ENCODE measurements at regions not wholly inside any gene's neighbourhood (a gene's known extent, or its start where the extent isn't known, plus 50 kb on each side); places are given as distances from the start of the nearest gene placed in this dataset.
"Not testable (repeated sequence)": the region's sequence is repeated elsewhere in the genome, so short reads cannot be mapped to it uniquely, and the experiment has no call there.

GRCh38 chr6:67908379-67908778 lies 726.7 kb upstream of the ADGRB3 start:
- Mint-ChIP-seq H3K27me3 (ENCODE audit: insufficient read depth) (no peaks in the 10 kb centered on the region), H3K36me3 (ENCODE audit: low read depth) (no peaks in the 10 kb centered on the region), H3K9me3 (peaks cover 29% of the 10 kb centered on the region)

GRCh38 chr6:67904735-67905134 lies 730.3 kb upstream of the ADGRB3 start:
- not testable (repeated sequence) for H3K27me3 Mint-ChIP-seq (ENCODE audit: insufficient read depth); DNase-seq; H3K27ac Mint-ChIP-seq; H3K4me1 Mint-ChIP-seq (ENCODE audit: low read depth); H3K36me3 Mint-ChIP-seq (ENCODE audit: low read depth); H3K4me3 Mint-ChIP-seq
- peaks cover 35% of the 10 kb centered on the region for H3K9me3 Mint-ChIP-seq

More at GRCh38 chr6:67908379-67908778, 726.7 kb upstream of the ADGRB3 start:
- DNase-seq, result no peak
- no peaks in the 10 kb centered on the region for H3K4me1 Mint-ChIP-seq (ENCODE audit: low read depth)
- TF ChIP-seq, protein P1, sequence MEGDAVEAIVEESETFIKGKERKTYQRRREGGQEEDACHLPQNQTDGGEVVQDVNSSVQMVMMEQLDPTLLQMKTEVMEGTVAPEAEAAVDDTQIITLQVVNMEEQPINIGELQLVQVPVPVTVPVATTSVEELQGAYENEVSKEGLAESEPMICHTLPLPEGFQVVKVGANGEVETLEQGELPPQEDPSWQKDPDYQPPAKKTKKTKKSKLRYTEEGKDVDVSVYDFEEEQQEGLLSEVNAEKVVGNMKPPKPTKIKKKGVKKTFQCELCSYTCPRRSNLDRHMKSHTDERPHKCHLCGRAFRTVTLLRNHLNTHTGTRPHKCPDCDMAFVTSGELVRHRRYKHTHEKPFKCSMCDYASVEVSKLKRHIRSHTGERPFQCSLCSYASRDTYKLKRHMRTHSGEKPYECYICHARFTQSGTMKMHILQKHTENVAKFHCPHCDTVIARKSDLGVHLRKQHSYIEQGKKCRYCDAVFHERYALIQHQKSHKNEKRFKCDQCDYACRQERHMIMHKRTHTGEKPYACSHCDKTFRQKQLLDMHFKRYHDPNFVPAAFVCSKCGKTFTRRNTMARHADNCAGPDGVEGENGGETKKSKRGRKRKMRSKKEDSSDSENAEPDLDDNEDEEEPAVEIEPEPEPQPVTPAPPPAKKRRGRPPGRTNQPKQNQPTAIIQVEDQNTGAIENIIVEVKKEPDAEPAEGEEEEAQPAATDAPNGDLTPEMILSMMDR (IDR thresholded peaks at IDR 0.05), result no peak
- H3K4me3 Mint-ChIP-seq, result no peak overlapping the region
- no peak overlapping the region for H3K27ac Mint-ChIP-seq

DNA sequence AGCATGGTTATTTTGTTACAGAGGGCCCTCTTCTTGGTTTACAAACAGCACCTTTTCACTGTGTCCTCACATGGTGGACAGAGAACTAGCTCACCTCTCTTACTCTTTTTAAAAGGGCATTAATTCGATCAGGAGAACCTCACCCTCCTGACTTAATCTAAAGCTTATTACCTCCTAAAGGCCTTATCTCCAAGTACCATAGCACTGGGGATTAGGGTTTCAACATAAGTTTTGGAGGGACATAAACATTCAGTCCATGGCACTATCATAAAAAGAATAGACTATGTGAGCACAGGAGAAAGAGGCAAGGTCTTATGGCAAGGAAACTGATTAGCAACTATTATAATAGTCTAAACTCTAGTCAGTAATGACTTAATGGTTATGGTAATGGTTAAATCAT lies 736.2 kb upstream of the ADGRB3 start:
- Mint-ChIP-seq H3K4me1 (ENCODE audit: low read depth) (no peaks in the 10 kb centered on the region; the same call in 1 of the 2 replicates), H3K4me3 (no peak overlapping the region), H3K27me3 (ENCODE audit: insufficient read depth) (no peaks in the 10 kb centered on the region), H3K9me3 (peaks cover 36% of the 10 kb centered on the region), H3K36me3 (ENCODE audit: low read depth) (peaks cover 4% of the 10 kb centered on the region; the same call in 1 of the 2 replicates), H3K27ac (no peak overlapping the region)
- DNase-seq, result no peak
- TF ChIP-seq, protein P1 (IDR thresholded peaks at IDR 0.05), result no peak

DNA sequence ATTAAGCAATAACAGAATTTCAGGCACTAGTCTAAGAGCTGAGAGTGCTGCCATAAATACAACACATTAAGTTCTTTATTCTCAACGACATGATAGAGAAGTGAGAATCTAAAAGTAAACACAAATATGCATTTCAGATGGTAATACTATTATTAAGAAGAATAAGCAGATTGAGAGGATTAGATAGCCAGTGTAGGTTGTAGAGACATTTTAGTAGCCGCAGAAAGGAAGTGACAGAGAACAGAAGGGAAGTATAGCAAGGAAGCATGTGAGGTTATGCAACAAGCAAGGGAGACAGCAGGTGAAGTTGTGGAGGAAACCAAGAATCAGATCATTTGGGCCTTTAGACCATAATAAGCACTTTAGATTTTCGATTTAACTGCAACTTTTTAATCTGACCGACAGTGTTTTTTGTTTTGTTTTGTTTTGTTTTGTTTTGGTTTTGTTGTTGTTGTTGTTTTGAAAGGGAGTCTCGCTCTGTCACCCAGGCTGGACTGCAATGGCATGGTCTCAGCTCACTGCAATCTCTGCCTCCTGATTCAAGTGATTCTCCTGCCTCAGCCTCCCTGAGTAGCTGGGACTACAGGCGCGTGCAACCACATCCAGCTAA lies 737.0 kb upstream of the ADGRB3 start:
- TF ChIP-seq, protein P1 (IDR thresholded peaks at IDR 0.05), result no peak

DNA sequence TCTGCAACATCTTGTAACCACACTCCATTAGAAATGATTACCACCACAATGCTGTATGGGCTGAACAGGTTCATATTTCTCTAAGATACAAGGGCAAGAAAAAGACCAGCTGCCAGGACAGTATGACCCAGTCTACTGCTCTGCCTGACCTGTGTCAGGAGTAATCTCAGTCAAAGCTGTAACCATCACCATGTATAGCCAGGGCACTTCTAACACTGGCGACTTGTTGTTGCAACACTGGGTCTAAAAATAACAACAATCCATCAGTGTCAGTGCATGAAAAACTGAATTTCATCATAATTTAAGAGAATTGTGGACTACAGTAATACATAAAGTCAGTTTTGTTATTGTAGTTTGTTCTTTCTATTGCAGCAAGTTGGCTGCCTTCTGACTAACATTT lies 738.6 kb upstream of the ADGRB3 start:
- Mint-ChIP-seq H3K36me3 (ENCODE audit: low read depth) (no peaks in the 10 kb centered on the region; the same call in 1 of the 2 replicates), H3K27me3 (ENCODE audit: insufficient read depth) (no peaks in the 10 kb centered on the region), H3K4me3 (no peak overlapping the region), H3K9me3 (peaks cover 15% of the 10 kb centered on the region), H3K27ac (no peak overlapping the region), H3K4me1 (ENCODE audit: low read depth) (no peaks in the 10 kb centered on the region; the same call in 1 of the 2 replicates)
- no peak for DNase-seq
- TF ChIP-seq, protein P1 (IDR thresholded peaks at IDR 0.05), result no peak

More for the DNA sequence above, 737.0 kb upstream of the ADGRB3 start:
- no peaks in the 10 kb centered on the region for H3K27me3 Mint-ChIP-seq (ENCODE audit: insufficient read depth)
- H3K27ac Mint-ChIP-seq, result no peak overlapping the region; the same call in 1 of the 2 replicates
- H3K4me1 Mint-ChIP-seq (ENCODE audit: low read depth), result no peaks in the 10 kb centered on the region; the same call in 1 of the 2 replicates
- peaks cover 31% of the 10 kb centered on the region for H3K9me3 Mint-ChIP-seq
- peak overlapping the region; percentile 1; the same call in 1 of the 2 replicates for H3K4me3 Mint-ChIP-seq
- H3K36me3 Mint-ChIP-seq (ENCODE audit: low read depth), result peaks cover 4% of the 10 kb centered on the region; the same call in 1 of the 2 replicates
- no peak for DNase-seq

DNA sequence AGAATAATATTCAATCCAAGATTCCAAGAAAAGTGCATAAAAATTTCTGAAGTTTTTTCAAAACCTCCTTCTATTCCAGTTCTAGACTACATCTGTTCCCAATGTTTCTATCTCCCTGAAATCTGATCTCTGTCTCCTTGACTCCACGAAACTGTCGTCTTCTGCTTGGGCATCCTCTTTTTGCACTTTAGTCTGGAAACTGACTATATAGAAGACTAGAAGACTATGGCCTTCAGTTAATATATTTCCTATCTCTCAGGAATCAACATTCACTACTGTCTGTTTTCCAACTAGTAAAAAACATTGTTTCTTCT lies 745.4 kb upstream of the ADGRB3 start:
- Mint-ChIP-seq H3K9me3 (peaks cover 11% of the 10 kb centered on the region; the same call in 1 of the 2 replicates), H3K4me1 (ENCODE audit: low read depth) (peaks cover 5% of the 10 kb centered on the region; the same call in 1 of the 2 replicates), H3K36me3 (ENCODE audit: low read depth) (no peaks in the 10 kb centered on the region; the same call in 1 of the 2 replicates), H3K27ac (peak overlapping the region; percentile 19; the same call in 1 of the 2 replicates), H3K4me3 (no peak overlapping the region), H3K27me3 (ENCODE audit: insufficient read depth) (no peaks in the 10 kb centered on the region)
- no peak for DNase-seq
- TF ChIP-seq, protein P1 (IDR thresholded peaks at IDR 0.05), result no peak
